ENCODE measurements at regions not wholly inside any gene's neighbourhood (a gene's known extent, or its start where the extent isn't known, plus 50 kb on each side); places are given as distances from the start of the nearest gene placed in this dataset.
"Not testable (repeated sequence)": the region's sequence is repeated elsewhere in the genome, so short reads cannot be mapped to it uniquely, and the experiment has no call there.

GRCh38 chrX:140053846-140054245, 88.5 kb upstream of the CXorf66 start:
- DNase-seq, result no peak

- DNase-seq, result no peak
Observed at GRCh38 chrX:140050906-140051305, 85.6 kb upstream of the CXorf66 start.

GRCh38 chrX:140040386-140040785, 75.1 kb upstream of the CXorf66 start:
- no peak for DNase-seq

GRCh38 chrX:140038842-140039241, 73.5 kb upstream of the CXorf66 start:
- no peak for DNase-seq

- DNase-seq, result no peak
Observed at GRCh38 chrX:140034916-140035315, 69.6 kb upstream of the CXorf66 start.

GRCh38 chrX:140022482-140022881, 57.2 kb upstream of the CXorf66 start:
- no peak for DNase-seq

- DNase-seq, result not testable (repeated sequence)
Observed at GRCh38 chrX:140019134-140019533, 53.8 kb upstream of the CXorf66 start.
